HG02763 (cell line): ENCODE measurements at regions not wholly inside any gene's neighbourhood (a gene's known extent, or its start where the extent isn't known, plus 50 kb on each side); places are given as distances from the start of the nearest gene placed in this dataset.

Experiments used
- ATAC-seq: cut with Tn5 transposase; IDR thresholded peaks from one replicate; pipeline ENCODE4 v1.9.1; 2021; ENCODE audit warnings: mild to moderate bottlenecking, moderate library complexity; ENCODE audit not compliant: unreplicated experiment

- no peak for ATAC-seq
Observed at GRCh38 chr2:107361751-107362381, 464.8 kb upstream of the RGPD4 start.

DNA sequence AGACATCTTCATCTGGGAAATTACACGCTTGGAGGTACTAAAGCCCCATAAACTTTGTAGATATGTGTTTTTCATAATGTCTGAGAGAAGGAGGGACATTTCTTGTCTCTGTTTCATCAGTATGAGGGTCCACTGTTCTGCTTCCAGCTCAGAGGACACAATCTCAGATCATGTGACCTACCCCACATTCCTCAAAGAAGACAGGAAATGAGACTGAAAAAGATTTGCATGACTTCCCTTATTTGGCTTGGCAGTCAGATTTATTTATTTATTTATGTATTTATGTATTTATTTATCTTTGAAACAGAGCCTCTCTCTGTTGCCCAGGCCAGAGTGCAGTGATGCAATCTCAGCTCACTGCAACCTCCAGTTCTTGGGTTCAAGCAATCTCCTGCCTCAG lies 463.7 kb upstream of the RGPD4 start:
- ATAC-seq = no peak

DNA sequence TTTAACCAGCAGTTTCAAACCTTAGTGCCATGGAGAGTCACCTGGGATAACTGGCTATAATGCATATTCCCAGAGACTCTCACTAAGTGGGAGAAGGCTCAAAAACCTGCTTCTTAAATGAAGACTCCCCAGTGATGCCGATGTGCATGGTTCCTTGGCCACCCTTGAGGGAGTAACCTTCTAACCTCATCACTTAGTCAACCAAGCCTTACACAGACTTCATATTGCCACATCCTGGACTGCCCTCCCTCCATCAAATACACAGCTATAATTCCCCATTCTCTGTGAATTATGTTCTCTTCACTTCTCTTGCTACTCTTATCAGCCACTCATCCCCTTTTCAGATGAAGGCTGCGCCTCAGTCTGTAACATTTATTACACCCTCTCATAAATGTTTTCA lies 462.9 kb upstream of the RGPD4 start:
- no peak for ATAC-seq

GRCh38 chr2:107364361-107364950 lies 462.2 kb upstream of the RGPD4 start:
- ATAC-seq = no peak

- no peak for ATAC-seq
Observed at GRCh38 chr2:107374249-107374648, 452.4 kb upstream of the RGPD4 start.

DNA sequence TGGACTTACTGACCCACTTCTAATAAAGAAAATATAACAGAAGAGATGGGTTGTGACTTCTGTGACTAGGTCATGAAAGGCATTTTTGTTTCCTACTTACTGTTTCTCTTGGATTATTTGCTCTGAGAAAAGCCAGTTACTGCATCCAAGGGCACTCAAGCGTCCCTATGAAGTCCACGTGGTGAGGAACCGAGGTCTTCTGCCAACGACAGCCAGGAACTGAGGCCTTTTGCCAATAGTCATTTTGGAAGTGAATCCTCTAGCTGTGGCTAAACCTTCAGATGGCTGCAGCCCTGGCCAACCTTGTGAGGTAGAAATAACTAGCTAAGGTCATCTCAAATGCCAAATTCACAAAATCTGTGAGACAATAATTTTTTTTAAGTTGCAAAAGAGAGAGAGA lies 449.8 kb upstream of the RGPD4 start:
- ATAC-seq = no peak

- ATAC-seq = no peak
Observed at GRCh38 chr2:107380912-107381311, 445.8 kb upstream of the RGPD4 start.

DNA sequence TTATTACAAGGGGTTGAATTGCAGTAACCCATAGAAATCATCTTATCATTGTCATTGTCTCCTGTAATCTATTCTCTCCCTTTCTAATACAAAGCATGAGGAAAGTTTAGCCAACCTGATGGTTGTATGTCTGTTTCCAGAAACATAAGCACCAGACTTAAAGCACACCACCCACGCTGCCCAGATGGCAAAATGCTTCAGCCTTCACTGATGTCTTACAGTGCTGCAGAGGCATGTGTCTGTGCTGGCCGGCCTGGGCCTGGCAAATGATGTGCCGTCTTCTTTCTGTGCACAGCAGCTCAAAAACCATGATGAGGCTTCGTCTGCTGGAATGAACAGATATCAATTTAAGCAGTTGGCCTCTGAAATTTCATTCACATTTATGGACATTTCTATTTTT lies 443.0 kb upstream of the RGPD4 start:
- no peak for ATAC-seq

DNA sequence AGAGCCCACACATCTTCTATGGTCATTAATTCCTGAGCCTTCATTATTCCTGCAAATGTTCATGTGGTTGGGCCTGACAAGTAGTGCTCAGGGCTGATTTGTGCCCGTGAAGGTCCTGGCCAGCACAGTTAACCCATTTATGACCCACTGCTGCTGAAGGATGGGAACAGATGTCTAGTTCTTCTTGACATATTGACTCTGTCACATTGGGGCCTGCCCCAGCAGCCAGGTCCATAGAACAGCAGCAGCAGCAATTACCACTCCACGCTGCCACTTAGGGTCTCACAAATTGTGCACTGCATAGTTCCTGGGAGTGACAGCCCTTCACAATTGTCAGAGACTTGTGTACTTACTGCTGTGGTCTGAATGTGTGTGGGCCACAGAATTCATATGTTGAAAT lies 442.3 kb upstream of the RGPD4 start:
- ATAC-seq = no peak

- ATAC-seq = no peak
Observed at GRCh38 chr2:107385921-107386320, 440.8 kb upstream of the RGPD4 start.

DNA sequence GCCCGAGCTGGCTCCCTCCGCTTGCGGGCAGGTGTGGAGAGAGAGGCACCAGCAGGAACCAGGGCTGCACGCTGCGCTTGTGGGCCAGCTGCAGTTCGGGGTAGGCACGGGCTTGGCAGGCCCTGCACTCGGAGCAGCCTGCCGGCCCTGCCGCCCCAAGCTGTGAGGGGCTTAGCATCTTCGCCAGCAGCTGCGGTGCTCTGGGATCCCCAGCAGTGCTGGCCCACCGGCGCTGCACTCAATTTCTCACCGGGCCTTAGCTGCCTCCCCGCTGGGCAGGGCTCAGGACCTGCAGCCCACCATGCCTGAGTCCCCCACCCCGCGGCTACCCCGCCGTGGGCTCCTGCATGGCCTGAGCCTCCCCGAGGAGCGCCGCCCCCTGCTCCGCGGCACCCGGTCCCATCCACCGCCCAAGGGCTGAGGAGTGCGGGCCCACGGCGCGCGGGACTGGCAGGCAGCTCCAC lies 434.4 kb upstream of the RGPD4 start:
- no peak for ATAC-seq

- ATAC-seq = no peak
Observed at GRCh38 chr2:107393516-107393915, 433.2 kb upstream of the RGPD4 start.

DNA sequence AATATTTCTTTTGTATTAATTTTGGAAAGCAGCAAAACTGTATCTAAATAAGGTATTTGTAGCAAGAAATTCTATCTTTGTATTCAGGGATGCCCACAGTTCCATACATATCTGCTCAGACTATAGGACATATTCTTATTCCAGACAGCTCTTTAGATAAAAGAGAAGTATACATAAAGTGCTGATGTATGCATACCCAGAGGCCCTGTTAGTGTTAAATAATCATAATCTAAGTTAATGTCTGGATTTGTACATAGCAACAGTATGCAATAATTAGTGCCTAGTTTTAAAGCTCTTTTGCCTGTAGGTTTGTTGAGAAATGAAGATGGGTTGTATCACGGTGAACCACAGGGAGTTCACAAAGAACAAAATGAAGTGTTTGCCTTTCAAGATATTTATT lies 428.0 kb upstream of the RGPD4 start:
- no peak for ATAC-seq

DNA sequence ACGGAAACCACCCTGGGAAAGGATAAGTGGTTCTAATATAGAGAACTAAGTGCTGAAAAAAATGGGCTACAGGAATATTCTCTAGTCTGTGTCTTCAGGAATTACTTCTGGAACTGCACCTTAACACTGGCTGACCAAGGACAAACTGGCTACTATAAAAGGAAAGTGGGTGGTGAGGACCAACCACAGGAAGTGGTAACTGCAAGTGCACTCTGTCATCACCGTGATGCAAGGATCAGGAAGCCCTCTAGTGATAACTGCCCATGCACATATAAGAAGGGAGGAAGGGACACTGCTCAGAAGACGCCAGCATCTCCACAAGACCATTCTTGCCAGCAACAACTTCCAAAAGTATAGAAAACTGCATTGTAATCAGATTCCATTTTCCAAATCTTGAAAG lies 424.4 kb upstream of the RGPD4 start:
- no peak for ATAC-seq

DNA sequence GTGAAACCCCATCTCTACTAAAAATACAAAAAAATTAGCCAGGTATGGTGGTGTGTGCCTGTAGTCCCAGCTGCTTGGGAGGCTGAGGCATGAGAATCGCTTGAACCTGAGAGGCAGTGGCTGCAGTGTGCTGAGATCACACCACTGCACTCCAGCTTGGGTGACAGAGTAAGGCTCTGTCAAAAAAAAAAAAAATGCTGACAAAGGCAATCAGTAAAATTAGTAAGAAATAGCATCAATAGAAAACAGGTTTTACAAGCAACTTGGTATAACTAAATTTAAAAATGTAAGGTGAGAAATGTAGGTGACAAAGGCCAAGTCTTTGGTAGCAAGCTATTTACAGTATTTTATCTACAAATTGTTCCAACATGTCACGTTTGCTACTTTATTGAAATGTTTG lies 421.4 kb upstream of the RGPD4 start:
- ATAC-seq = no peak

GRCh38 chr2:107407017-107407416 lies 419.7 kb upstream of the RGPD4 start:
- ATAC-seq = no peak

DNA sequence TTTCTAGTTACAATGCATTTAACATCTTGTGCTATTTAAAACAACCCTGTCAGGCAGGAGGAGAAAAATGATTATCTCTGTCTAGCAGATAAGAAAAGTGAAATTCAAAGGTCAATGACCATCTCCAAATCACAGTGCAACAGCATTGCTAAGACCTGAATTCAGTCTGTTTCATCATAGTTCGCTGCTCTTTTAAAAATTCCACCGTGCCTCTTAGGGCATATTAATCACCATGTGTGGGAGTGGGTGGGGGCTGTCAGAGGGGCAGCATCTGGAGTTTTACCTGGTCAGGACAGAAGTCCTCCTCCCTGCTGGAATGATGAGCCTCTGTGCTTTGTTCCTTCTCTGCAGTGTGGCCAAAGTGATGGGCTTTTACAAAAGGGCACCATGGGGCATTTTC lies 418.7 kb upstream of the RGPD4 start:
- no peak for ATAC-seq

DNA sequence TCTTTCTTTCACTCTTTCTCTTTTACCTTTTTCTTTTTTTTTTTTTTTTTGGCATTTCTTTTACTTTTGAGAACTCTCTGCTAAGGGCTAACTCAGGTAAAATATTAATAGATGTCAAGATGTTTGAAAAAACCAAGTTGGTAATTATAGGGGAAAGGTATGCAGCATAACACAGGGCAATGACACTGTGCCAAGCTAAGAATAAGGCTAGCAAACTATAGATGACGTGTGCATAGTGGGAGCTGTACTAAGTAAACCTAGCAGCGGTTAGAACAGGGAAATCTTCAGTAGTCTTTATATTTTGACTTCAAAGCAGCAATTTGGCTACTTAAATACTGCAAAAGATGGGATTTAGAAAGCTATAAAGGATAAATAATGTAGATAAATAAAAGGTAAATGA lies 415.4 kb upstream of the RGPD4 start:
- no peak for ATAC-seq

DNA sequence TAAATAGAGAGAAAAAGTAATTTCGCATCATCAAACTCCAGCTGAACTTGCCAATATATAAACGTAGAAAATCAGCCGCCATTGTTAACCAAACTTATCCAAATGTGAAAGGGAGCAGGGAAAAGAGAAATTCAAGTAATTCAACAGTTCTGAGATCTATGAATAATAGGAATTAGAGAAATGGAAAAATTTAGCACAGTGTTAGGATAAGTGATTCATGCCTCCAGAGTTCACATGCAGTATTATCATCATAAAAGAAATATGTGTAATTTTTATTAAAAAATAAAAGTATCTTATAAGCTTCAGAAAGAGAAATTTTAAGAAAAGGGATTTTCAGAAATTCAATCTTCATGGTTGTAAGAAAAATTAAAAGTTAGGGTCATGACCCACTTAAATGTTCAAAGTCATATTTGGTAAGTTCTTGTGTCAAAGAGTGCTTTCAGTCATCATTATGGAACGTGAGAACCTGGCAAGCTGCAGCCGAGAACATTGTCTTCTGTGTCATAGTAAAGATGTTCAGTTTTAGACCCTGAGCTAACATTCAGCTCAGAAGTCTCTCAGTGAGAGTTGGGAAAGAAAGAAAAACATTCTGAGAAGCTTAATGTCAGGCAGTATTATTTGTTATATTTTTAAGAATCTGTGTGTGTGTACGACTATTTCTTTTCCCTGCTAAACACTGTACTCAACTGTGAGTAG lies 414.3 kb upstream of the RGPD4 start:
- ATAC-seq = no peak

DNA sequence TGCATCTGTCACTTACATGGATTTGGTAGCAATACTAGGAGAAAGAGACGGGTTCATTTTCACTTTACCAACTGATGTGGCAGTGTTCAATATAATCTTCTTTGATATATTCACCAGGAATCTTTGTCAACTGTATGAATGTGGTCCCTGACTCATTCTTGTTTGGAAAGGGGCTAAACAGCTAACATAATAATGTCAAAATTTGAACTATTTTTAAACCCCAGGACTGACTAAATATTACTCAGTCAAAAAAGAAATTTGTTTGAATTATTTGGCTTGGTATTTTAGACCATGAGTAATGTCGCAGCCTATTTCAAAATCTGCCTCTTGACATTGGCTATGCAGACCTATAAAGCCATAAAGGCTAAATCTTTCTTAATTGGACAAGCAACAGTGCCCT lies 413.7 kb upstream of the RGPD4 start:
- no peak for ATAC-seq

DNA sequence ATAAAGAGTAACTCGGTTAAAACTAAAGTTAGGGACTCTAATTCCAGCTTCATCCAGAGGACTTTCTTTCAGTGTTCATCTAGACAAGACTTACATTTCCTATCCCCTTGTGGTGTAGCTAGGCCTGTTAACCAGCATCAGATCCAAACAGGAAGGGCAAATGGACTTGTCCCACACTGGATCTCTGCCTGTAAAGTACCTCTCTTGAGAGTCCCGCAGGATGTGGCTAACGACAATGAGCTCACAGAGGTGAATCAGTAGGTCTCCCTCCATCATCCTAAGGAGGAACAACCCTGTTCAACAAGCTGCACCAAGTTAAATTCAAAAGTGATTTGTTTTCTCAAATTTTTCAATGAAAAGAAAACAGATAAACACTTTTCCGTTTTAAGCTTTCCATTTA lies 412.3 kb upstream of the RGPD4 start:
- ATAC-seq = no peak

DNA sequence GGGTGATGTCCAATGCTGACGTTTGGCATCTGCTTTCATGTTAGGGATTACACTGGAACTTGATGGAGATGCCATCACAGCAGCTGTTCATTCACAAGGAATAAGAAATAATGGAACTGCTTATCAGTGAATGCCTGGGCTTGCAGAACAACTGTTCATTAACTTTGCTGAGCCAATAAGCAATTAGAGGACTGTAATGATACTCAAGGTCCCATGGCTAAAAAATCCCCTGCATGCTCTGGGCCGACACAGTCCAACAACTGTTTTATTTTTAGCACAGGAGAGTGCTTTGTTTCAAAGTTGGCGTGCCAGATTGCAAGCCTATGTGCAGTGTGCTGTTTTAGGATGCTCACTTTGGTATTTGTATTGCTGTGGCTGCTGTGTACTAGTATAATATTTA lies 408.0 kb upstream of the RGPD4 start:
- ATAC-seq = no peak

DNA sequence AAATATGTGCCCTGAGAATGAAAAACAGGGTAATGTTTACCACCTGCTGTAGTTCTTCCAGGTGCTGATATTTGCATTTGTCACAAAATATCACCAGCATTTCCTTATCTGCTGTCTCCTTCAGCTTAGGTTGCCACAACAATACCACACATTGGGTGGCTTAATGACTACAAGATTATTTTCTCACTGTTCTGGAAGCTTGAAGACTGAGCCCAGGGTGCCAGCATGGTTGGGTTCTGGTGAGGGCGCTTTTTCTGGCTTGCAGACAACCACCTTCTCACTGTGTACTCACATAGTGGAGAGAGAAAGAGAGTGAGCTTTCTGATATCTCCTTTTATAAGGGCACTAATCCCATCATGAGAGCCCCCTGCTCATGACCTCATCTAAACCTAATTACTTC lies 407.5 kb upstream of the RGPD4 start:
- ATAC-seq = no peak
